B cell (primary cell): ENCODE measurements at regions not wholly inside any gene's neighbourhood (a gene's known extent, or its start where the extent isn't known, plus 50 kb on each side); places are given as distances from the start of the nearest gene placed in this dataset.

ENCODE experiments used
- ATAC-seq: fragments of 200-7000 bp; cut with Tn5 transposase; one replicate; pipeline ENCODE4 v1.10.0; 2021; ENCODE audit warnings: low read depth, mild to moderate bottlenecking, moderate number of reproducible peaks, moderate library complexity
- CTCF ChIA-PET: fragments of 350-600 bp; sonication (Branson Sonifier 250); formaldehyde crosslinking; loops from one replicate; lab custom pipeline; 2021; ENCODE audit warnings: antibody characterized with exemption, inconsistent platforms; lab: Charles Lee
- POLR2A ChIA-PET: fragments of 350-600 bp; sonication (Branson Sonifier 250); formaldehyde crosslinking; loops from one replicate; lab custom pipeline; 2021; ENCODE audit warnings: antibody characterized with exemption; lab: Charles Lee
- DNase-seq: peaks from one replicate; pipeline ENCODE4 v3.0.0; 2013
- H2AFZ ChIP-seq: 2 replicates; pipeline ENCODE4 v1.6.1; 2012; ENCODE audit warnings: mild to moderate bottlenecking, low read depth, low read length; ENCODE audit not compliant: insufficient read depth, poor library complexity, severe bottlenecking
- H3K27ac ChIP-seq, 2 donors: 1 replicate in 1 of 2; 2 replicates in 1 of 2; pipeline ENCODE4 v1.5.1; 2012 to 2013; ENCODE audit warnings: low read length in 2 of 2, mild to moderate bottlenecking in 2 of 2, moderate library complexity in 1 of 2
- H3K27me3 ChIP-seq, 4 experiments: fragments of 200-600 bp in 1 of 4; sonication (generic) in 1 of 4; replicated peaks in 1 of 4; 1 replicate in 2 of 4; 2 replicates in 2 of 4; pipeline versions ENCODE4 v1.6.1 to v1.7.0; 2013 to 2016; ENCODE audit warnings: low read length in 3 of 4, mild to moderate bottlenecking in 2 of 4, mixed read lengths in 1 of 4, moderate library complexity in 1 of 4; ENCODE audit not compliant: insufficient read depth in 4 of 4, control insufficient read depth in 3 of 4; ENCODE audit errors: control extremely low read depth in 1 of 4
- H3K36me3 ChIP-seq, 2 experiments: replicated peaks in 1 of 2; 1 replicate in 1 of 2; 2 replicates in 1 of 2; pipeline versions ENCODE4 v1.6.1 to v1.7.1; 2013; ENCODE audit warnings: low read length in 1 of 2; ENCODE audit not compliant: insufficient read depth in 2 of 2, control insufficient read depth in 1 of 2; ENCODE audit errors: control extremely low read depth in 1 of 2, extremely low read depth in 1 of 2
- H3K4me1 ChIP-seq, 2 donors: fragments of 200-600 bp in 1 of 2; sonication (generic) in 1 of 2; 1 replicate in 1 of 2; 2 replicates in 1 of 2; pipeline versions ENCODE4 v1.5.1 to v1.6.1; 2013 to 2017; ENCODE audit warnings: low read length in 2 of 2; ENCODE audit not compliant: control insufficient read depth in 2 of 2, insufficient read depth in 2 of 2
- H3K4me2 ChIP-seq: replicated peaks from 2 replicates; pipeline ENCODE3; 2012; ENCODE audit warnings: mild to moderate bottlenecking, low read depth, low read length; ENCODE audit not compliant: poor library complexity, severe bottlenecking
- H3K4me3 ChIP-seq, 5 experiments: fragments of 200-600 bp in 1 of 5; sonication (generic) in 1 of 5; 1 replicate in 3 of 5; 2 replicates in 2 of 5; pipeline versions ENCODE4 v1.5.1 to v1.7.0; 2011 to 2016; ENCODE audit warnings: low read length in 4 of 5, mild to moderate bottlenecking in 4 of 5, low read depth in 2 of 5, control low read depth in 1 of 5, moderate library complexity in 1 of 5; ENCODE audit not compliant: insufficient read depth in 1 of 5; ENCODE audit errors: control extremely low read depth in 1 of 5, extremely low read depth in 1 of 5
- H3K79me2 ChIP-seq: fragments of 200-600 bp; sonication (generic); one replicate; pipeline ENCODE4 v1.6.0; 2016; ENCODE audit warnings: low read length; ENCODE audit not compliant: control insufficient read depth, insufficient read depth
- H3K9ac ChIP-seq: fragments of 200-600 bp; sonication (generic); 2 replicates; pipeline ENCODE4 v1.6.1; 2017; ENCODE audit warnings: mild to moderate bottlenecking, low read length, moderate library complexity
- H3K9me3 ChIP-seq, 3 donors: one replicate each; pipeline versions ENCODE4 v1.6.1 to v1.7.1; 2013; ENCODE audit warnings: low read length in 2 of 3; ENCODE audit not compliant: control insufficient read depth in 2 of 3, insufficient read depth in 1 of 3; ENCODE audit errors: control extremely low read depth in 1 of 3
- H4K20me1 ChIP-seq: 2 replicates; pipeline ENCODE4 v1.6.0; 2012; ENCODE audit warnings: mild to moderate bottlenecking, low read length; ENCODE audit not compliant: insufficient read depth, control insufficient read depth, poor library complexity, severe bottlenecking
- H3K27ac Mint-ChIP-seq: one replicate; pipeline ENCODE4 v1.8.0; 2021; ENCODE audit warnings: mixed read lengths
- H3K27me3 Mint-ChIP-seq: one replicate; pipeline ENCODE4 v1.8.0; 2021; ENCODE audit warnings: mixed read lengths
- H3K4me1 Mint-ChIP-seq: one replicate; pipeline ENCODE4 v1.8.0; 2021; ENCODE audit warnings: mixed read lengths
- H3K4me3 Mint-ChIP-seq: one replicate; pipeline ENCODE4 v1.8.0; 2021; ENCODE audit warnings: mixed read lengths
- H3K9me3 Mint-ChIP-seq: one replicate; pipeline ENCODE4 v1.8.0; 2022; ENCODE audit warnings: mixed read lengths; ENCODE audit not compliant: insufficient read depth
- EZH2 ChIP-seq: IDR thresholded peaks from 2 replicates; pipeline ENCODE4 v1.6.1; 2012; ENCODE audit warnings: borderline replicate concordance, low read depth, mild to moderate bottlenecking, moderate library complexity, low read length; ENCODE audit not compliant: insufficient read depth, poor library complexity, severe bottlenecking
- WGBS: methylation state at CpG from one replicate; pipeline ENCODE4 v1.1.5; 2013; ENCODE audit warnings: missing lambda C conversion rate; ENCODE audit not compliant: insufficient coverage; 5-methylcytosine and 5-hydroxymethylcytosine counted together
- intact Hi-C: fragments of 100-400 bp; cut with micrococcal nuclease; formaldehyde crosslinking; loops from one replicate; pipeline ENCODE4 v1.10.0; 2022
- TF ChIP-seq, protein P1 (sequence below): fragments of 200-600 bp; IDR thresholded peaks from one replicate; pipeline ENCODE4 v1.8.0; 2022; ENCODE audit warnings: antibody characterized with exemption, mild to moderate bottlenecking

DNA sequence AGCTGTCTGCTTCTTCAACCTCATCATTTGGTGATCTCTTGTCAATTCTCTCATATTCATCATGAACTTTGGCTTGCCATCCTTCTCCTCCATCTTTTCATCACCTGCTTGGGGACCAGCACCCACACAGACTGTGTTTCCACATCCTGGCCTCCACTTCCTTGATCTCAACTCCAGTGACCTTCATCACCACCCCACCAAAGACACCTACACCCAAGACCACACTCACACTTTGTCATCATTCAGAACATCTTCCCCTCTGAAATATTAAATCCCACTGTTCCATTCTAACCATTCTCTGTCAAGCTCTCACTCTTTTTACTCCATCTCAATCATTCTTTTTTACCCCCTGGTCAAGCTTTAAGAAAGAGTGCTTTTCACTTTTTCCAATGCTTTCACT, 115.5 kb upstream of the VAV3 start:
- TF ChIP-seq EZH2: no peak
- TF ChIP-seq, protein P1, sequence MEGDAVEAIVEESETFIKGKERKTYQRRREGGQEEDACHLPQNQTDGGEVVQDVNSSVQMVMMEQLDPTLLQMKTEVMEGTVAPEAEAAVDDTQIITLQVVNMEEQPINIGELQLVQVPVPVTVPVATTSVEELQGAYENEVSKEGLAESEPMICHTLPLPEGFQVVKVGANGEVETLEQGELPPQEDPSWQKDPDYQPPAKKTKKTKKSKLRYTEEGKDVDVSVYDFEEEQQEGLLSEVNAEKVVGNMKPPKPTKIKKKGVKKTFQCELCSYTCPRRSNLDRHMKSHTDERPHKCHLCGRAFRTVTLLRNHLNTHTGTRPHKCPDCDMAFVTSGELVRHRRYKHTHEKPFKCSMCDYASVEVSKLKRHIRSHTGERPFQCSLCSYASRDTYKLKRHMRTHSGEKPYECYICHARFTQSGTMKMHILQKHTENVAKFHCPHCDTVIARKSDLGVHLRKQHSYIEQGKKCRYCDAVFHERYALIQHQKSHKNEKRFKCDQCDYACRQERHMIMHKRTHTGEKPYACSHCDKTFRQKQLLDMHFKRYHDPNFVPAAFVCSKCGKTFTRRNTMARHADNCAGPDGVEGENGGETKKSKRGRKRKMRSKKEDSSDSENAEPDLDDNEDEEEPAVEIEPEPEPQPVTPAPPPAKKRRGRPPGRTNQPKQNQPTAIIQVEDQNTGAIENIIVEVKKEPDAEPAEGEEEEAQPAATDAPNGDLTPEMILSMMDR: no peak
- ATAC-seq (no peak), DNase-seq (no peak)
- POLR2A ChIA-PET: no interaction called here
- Histone ChIP-seq H2AFZ (no peak overlapping the region), H3K27ac (peak overlapping the region in 1 of 2 donors; percentile 88), H3K4me2 (no peak overlapping the region), H3K4me1 (peaks cover 50 to 51% of the 10 kb centered on the region in 2 donors), H3K36me3 (no peaks in the 10 kb centered on the region), H3K9ac (no peak overlapping the region), H4K20me1 (no peaks in the 10 kb centered on the region), H3K4me3 (no peak overlapping the region), H3K9me3 (no peaks in the 10 kb centered on the region), H3K27me3 (no peaks in the 10 kb centered on the region), H3K79me2 (no peaks in the 10 kb centered on the region)
- no peaks in the 10 kb centered on the region for H3K27me3 Mint-ChIP-seq
- no peaks in the 10 kb centered on the region for H3K9me3 Mint-ChIP-seq
- H3K4me3 Mint-ChIP-seq: peak overlapping the region; percentile 0
- peak overlapping the region; percentile 11 for H3K27ac Mint-ChIP-seq
- CTCF ChIA-PET: interaction anchor here (1.1 kb wide), 1 partner anchor 26 kb away, joined by 3 read pairs; no protein-coding TSS in a partner anchor
- intact Hi-C loops: no loop called here
- peaks cover 60% of the 10 kb centered on the region for H3K4me1 Mint-ChIP-seq

DNA sequence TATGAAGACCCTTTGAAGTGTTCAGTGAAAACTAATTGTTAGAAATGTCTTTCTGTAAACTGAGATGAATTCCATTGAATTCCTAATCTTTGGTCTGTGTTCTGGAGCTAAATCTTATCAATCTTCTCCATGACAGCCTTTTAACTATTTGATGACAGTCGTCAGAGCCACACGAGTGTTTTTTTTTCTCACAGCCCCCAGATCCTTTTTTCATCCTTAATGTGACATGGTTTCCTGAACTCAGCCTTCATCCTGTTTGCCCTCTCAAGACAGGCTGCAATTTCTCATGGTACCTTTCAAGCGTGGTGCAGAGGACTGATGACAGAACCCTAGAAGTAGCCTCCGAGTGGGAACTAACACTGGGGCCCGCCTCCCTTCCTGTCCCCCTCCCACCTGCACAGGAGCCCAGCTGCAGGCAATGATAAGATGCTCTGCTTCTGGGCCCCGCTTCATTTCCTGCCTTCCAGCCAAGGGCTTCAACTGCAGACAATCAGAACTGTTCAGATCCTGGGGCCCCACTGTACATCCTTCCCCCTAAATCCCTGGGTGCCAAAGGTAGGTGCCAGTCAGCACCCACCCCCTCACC, 114.6 kb upstream of the VAV3 start:
- CTCF ChIA-PET: interaction anchor here (0.8 to 1.1 kb wide), 2 partner anchors 27 to 50 kb away, joined by 3 read pairs; no protein-coding TSS in a partner anchor
- Histone ChIP-seq H3K27ac (peak overlapping the region; percentile 59 to 88), H3K4me2 (peak overlapping the region; percentile 54), H3K36me3 (no peaks in the 10 kb centered on the region), H2AFZ (peak overlapping the region; percentile 36), H3K9ac (peak overlapping the region; percentile 15), H4K20me1 (no peaks in the 10 kb centered on the region), H3K27me3 (no peaks in the 10 kb centered on the region), H3K79me2 (no peaks in the 10 kb centered on the region), H3K4me1 (peaks cover 59 to 60% of the 10 kb centered on the region in 2 donors), H3K4me3 (peak overlapping the region in 1 of 5 experiments; percentile 22), H3K9me3 (no peaks in the 10 kb centered on the region)
- H3K4me3 Mint-ChIP-seq: peak overlapping the region; percentile 29
- H3K27ac Mint-ChIP-seq: peak overlapping the region; percentile 85
- POLR2A ChIA-PET: no interaction called here
- H3K4me1 Mint-ChIP-seq: peaks cover 66% of the 10 kb centered on the region
- no peak for TF ChIP-seq EZH2
- TF ChIP-seq, protein P1: no peak
- DNase-seq: peak; percentile 59
- intact Hi-C loops: loop anchor here (2.0 to 10.0 kb wide), 5 partner anchors 37 to 475 kb away; no protein-coding TSS in a partner anchor
- H3K9me3 Mint-ChIP-seq: peaks cover 2% of the 10 kb centered on the region
- whole genome bisulfite sequencing: 3% methylated on average over 6 of the region's 6 CpGs
- no peaks in the 10 kb centered on the region for H3K27me3 Mint-ChIP-seq
- ATAC-seq: peak; percentile 58
